GM19193 (cell line): ENCODE measurements at regions not wholly inside any gene's neighbourhood (a gene's known extent, or its start where the extent isn't known, plus 50 kb on each side); places are given as distances from the start of the nearest gene placed in this dataset.

ENCODE experiments used
- POLR2A ChIP-seq: IDR thresholded peaks from 4 replicates; pipeline ENCODE4 v1.6.1; 2011; ENCODE audit not compliant: insufficient read depth, insufficient read length; ENCODE audit errors: extremely low read depth

DNA sequence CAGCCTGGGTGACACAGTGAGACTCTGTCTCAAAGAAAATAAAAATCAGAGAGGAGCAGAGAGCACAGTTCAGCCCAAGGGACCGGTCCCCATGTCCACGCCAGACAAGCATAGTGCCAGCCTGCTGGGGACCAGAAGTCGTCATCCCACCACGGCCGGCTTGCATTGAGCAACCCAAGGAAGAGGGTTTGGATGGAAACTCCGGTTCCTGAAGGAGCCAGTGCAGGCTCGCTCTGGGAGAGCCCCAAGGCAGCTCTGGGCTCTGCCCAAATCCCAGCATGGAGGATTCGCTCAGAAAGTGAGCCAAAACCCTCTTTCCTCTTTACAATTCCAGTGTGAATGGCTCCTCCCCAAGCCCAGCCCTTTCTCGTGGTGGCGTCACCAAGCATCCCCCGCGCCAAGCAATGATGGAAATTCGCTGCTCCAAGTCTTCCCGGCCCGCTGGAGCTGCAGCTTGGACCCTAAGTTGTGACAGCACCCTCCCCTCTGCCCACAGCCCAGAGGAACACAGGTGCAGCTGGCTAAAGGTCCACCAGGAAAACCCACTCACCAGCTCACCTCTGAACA is 64.1 kb upstream of the SLC25A33 start:
- no peak for TF ChIP-seq POLR2A

DNA sequence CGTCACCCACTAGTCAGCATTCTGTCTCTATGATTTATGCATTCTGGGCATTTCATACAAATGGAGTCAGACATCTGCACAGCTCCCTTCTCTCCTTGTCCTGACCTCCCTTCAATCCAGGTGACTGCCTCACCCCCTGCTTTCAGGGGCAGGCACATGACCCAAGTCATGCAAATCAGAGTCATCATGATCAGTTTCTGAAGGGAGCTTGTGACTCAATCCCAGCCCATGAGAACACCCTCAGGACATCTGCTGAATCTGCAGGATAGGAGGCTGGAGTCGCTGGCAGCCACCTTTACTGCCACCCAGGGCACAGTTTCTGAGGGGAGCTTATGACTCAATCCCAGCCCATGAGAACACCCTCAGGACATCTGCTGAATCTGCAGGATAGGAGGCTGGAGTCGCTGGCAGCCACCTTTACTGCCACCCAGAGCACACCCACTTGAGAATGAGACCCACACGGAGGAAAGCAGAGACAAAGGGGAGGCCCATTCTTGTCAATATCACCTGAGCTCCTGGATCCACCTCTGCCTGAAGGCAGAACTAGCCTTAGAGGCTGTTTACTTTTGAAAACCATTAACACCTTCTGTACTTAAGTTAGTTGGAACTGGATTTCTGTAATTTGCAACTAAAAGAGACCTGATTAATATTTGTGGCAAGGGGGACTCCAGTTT is 62.3 kb upstream of the SLC25A33 start:
- TF ChIP-seq POLR2A = no peak

DNA sequence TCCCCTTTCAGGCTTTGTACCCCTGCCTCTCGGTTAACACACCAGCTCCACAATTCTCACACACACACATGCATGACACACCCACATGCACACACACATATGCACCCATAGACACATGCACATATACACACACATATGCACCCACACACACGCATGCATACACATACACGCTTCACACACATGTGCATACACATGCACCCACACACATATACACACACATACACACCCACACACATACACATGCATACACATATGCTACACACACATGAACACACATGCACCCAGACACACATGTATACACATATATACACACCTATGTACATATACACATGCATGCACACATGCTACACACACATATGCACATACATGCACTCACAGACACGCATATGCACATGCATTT is 61.7 kb upstream of the SLC25A33 start:
- TF ChIP-seq POLR2A = no peak

DNA sequence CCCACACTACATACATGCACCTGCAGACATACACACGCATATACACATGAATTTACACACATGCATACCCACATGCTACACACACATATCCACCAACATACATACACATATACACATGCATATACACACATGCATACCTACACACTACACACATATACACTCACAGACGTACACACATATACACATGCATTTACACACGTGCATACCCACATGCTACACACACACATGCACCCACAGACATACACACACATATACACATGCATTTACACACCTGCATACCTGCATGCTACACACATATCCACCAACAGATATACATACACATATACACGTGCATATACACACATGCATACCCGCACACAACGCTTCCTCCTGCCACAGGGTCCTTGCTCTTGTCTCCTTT is 61.2 kb upstream of the SLC25A33 start:
- no peak for TF ChIP-seq POLR2A

DNA sequence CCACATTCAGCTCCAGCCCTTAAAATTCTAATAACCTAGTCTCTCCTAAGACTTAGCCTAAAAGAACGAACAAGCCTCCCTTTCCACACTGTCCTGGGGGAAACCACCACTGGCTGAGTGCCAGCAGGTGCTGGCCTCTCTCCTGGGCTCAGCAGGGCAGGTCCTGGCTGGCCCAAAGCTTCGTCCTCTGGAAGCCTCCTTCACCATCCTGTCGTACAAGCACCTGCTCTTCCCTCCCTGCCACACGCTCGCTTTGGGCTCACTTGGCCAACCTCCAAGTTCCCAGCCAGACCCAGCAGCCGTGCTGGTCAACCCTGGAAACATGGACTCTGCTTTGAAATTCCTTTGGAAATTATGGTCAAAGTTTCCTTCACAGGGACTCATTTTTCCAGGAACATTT is 58.2 kb upstream of the SLC25A33 start:
- no peak for TF ChIP-seq POLR2A

DNA sequence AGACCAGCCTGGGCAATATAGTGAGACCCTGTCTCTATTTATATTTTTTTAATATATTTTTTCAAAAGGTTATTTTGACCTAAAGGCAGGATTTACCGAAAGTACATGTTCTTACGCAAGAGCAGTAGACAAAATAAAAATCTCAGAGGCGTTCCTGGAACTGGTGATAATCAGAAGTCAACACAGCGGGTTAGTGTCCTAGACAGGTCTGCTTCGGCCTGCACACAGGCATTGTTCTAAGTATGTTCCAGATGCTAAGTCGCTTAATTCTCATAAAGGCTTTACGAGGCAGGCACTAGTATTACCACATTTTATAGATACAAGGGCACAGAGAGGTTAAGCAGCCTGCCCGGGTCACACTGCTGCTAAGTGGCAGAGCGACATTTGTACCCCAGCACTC is 56.9 kb upstream of the SLC25A33 start:
- TF ChIP-seq POLR2A = no peak

DNA sequence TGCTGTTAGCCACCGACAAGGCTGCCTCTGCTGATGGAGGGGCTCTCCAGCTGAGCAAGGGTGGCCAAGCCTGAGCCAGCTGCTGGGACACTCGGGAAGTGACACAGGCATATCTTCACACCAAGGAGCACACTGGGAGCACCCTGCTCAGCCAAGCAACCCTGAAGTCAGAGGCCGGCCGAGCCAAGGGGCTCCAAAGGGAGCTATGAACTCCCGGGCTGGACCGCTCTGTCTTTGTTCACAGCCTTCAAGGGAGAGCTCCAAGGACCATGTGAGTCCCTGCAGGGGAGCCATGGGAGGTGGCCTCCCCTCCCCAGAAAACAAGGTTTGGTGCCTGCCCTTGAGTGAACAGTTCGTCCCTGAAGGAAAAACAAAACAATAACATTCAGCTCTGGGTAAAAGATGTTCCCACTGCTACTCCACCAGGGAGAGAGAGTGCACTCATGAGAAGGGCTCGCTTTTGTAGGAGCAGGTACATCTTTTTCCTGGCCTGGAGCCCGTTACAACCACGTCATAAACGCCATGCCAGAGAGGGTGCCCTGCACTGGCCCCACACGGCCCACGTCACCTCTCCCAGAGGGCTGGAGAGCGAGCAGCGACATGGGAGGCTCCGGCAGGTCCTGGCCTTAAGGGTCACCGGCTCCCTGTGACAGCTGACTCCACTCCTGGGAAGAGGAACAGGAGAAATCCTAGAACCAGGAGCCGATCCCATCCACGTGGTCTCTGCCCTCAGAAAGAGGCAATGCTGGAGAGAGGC is 56.3 kb upstream of the SLC25A33 start:
- no peak for TF ChIP-seq POLR2A

DNA sequence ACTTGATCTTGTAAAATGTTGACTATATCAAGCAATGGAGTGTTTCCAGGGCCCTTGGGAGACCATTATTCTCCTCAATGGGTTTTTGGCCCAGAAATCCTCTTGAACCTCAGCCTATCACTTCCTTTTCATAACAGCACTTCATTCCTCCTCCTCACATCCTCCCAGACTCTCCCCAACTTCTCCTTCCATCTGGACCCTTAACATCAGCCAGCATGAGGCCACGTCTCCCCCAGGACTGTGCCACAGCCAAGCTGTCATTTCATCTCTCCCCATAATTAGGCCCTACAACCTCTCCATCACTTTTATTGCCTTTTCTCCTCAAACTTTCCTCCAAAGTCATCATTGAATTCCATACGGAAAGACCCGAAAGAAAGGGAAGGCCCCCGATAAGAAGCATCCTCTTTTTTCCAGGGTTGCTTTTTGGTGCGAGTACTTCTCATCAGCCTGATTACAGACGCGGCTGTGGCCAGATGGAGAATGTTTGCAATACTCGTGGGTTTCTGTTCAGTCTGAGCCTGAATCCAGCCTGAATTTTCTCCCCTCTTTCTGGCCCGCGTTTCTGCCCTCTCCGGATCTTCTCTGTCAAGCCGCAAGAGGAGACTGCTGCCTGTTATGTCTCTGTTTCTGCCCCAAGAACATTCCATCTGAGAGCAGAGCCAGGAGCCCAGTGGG is 52.7 kb upstream of the SLC25A33 start:
- TF ChIP-seq POLR2A = no peak
